ENCODE measurements at regions not wholly inside any gene's neighbourhood (a gene's known extent, or its start where the extent isn't known, plus 50 kb on each side); places are given as distances from the start of the nearest gene placed in this dataset.

GRCh38 chr7:94149789-94150545, 145.8 kb upstream of the BET1 start:
- peak overlapping the region; percentile 60 for H2BK5ac ChIP-seq (ENCODE audit: low read depth, low read length, poor library complexity, severe bottlenecking)
- no peak overlapping the region for H4K91ac ChIP-seq (ENCODE audit: insufficient read depth, low read depth, low read length)
- ATAC-seq (ENCODE audit: low read depth) = no peak
- H3K56ac ChIP-seq (ENCODE audit: extremely low read depth, insufficient read depth, low read length) = no peak overlapping the region
- H3K9me3 ChIP-seq (ENCODE audit: control insufficient read depth, insufficient read depth, low read length) = no peaks in the 10 kb centered on the region
- no peak overlapping the region for H3K4me2 ChIP-seq (ENCODE audit: low read depth, low read length)
- H3K27ac ChIP-seq (ENCODE audit: insufficient read depth, low read length) = no peak overlapping the region
- 0 out of 2 replicates have a peak overlapping the region, but pooled peaks have one; percentile 31 for H3K23ac ChIP-seq (ENCODE audit: low read depth, low read length)
- H4K8ac ChIP-seq (ENCODE audit: low read depth in 2 of 2, low read length in 2 of 2) = peak overlapping the region; percentile 24 to 60; a peak in 2 of 4 replicates
- peak overlapping the region; percentile 46; the same call in 1 of the 2 replicates for H3K4ac ChIP-seq (ENCODE audit: low read depth, low read length)
- dilution Hi-C loops (cut with HindIII; ENCODE audit: low sequenced_read_pairs, unreplicated experiment) = no loop called here
- no TSS peak for BruUV-seq (replicated peaks)
- in situ Hi-C loops (cut with MboI; ENCODE audit: low sequenced_read_pairs) = no loop called here
- no peaks in the 10 kb centered on the region for H3K27me3 ChIP-seq (ENCODE audit: control insufficient read depth, insufficient read depth, low read length)
- H4K5ac ChIP-seq (ENCODE audit: low read depth, low read length) = peak overlapping the region; percentile 70; the same call in 1 of the 2 replicates
- H2BK120ac ChIP-seq (ENCODE audit: low read depth, low read length) = peak overlapping the region; percentile 75
- no peak overlapping the region for H2AFZ ChIP-seq (replicated peaks; ENCODE audit: low read length, poor library complexity)
- no peaks in the 10 kb centered on the region for H3K36me3 ChIP-seq (ENCODE audit: control insufficient read depth, insufficient read depth, low read length)
- ChIA-PET CTCF (no interaction called here), POLR2A (ENCODE audit: unreplicated experiment) (no interaction called here)
- peak overlapping the region; percentile 93; the same call in 1 of the 2 replicates for H3K18ac ChIP-seq (ENCODE audit: low read depth, low read length)
- peak; percentile 25 for DNase-seq
- H3K9me1 ChIP-seq (ENCODE audit: insufficient read depth, low read length) = peaks cover 6% of the 10 kb centered on the region
- intact Hi-C loops (cut with micrococcal nuclease) = no loop called here
- H2AK9ac ChIP-seq (replicated peaks; ENCODE audit: low read depth, low read length, poor library complexity) = no peak overlapping the region
- H3K79me1 ChIP-seq (ENCODE audit: low read depth in 1 of 2, low read length in 2 of 2) = no peaks in the 10 kb centered on the region
- 100% methylated on average over 1 of the region's 5 CpGs; no CpG with 5 or more reads in 1 of the 2 experiments for WGBS, 2 experiments (ENCODE audit: extremely low coverage in 2 of 2, insufficient read length in 1 of 2)
- peak overlapping the region; percentile 83 for H3K14ac ChIP-seq (replicated peaks; ENCODE audit: low read depth, low read length)
- H2AK5ac ChIP-seq (ENCODE audit: low read depth, low read length) = peak overlapping the region; percentile 91
- H3K9ac ChIP-seq (ENCODE audit: low read depth, low read length) = no peak overlapping the region
- H3K4me3 ChIP-seq (ENCODE audit: insufficient read depth, low read depth, low read length) = no peak overlapping the region
- no peaks in the 10 kb centered on the region for H4K20me1 ChIP-seq (ENCODE audit: insufficient read depth, low read length)
- H2BK20ac ChIP-seq (ENCODE audit: low read depth, low read length) = peak overlapping the region; percentile 21; the same call in 1 of the 2 replicates
- peaks cover 13% of the 10 kb centered on the region for H3K4me1 ChIP-seq (ENCODE audit: control insufficient read depth, insufficient read depth, low read length)
- peak overlapping the region; percentile 91; the same call in 2 of the 3 replicates for H2BK15ac ChIP-seq (ENCODE audit: low read depth, low read length)
- TF ChIP-seq USF2 (IDR thresholded peaks at IDR 0.05; ENCODE audit: low read depth, low read length) (no peak), CTCF (conservative IDR thresholded peaks at IDR 0.05; ENCODE audit: low read depth, low read length) (no peak), ELK1 (IDR thresholded peaks at IDR 0.05; ENCODE audit: borderline replicate concordance, low read depth, low read length) (no peak), NFE2L2 (IDR thresholded peaks at IDR 0.05; ENCODE audit: low read depth, low read length) (no peak), POLR2A (IDR thresholded peaks at IDR 0.05; ENCODE audit: low read depth, low read length) (no peak), CEBPB (IDR thresholded peaks at IDR 0.05; ENCODE audit: low read depth, low read length) (no peak), MAZ (IDR thresholded peaks at IDR 0.05; ENCODE audit: borderline replicate concordance, low read depth, low read length) (no peak), MAFK (IDR thresholded peaks at IDR 0.05; ENCODE audit: low read depth, low read length) (no peak), SMC3 (IDR thresholded peaks at IDR 0.05; ENCODE audit: low read depth, low read length) (no peak), MXI1 (IDR thresholded peaks at IDR 0.05; ENCODE audit: borderline replicate concordance, low read depth, low read length) (no peak), RFX5 (IDR thresholded peaks at IDR 0.05; ENCODE audit: low read depth, low read length) (no peak), RAD21 (IDR thresholded peaks at IDR 0.05; ENCODE audit: low read length) (no peak), FOS (IDR thresholded peaks at IDR 0.05; ENCODE audit: low read depth, low read length) (no peak), BHLHE40 (IDR thresholded peaks at IDR 0.05; ENCODE audit: low read depth, low read length) (no peak), CHD1 (IDR thresholded peaks at IDR 0.05; ENCODE audit: low read depth, low read length) (no peak)

Data from IMR-90 (cell line).